ENCODE measurements at regions not wholly inside any gene's neighbourhood (a gene's known extent, or its start where the extent isn't known, plus 50 kb on each side); places are given as distances from the start of the nearest gene placed in this dataset.

GRCh38 chr3:103889675-103890074, 1454.9 kb downstream of the ZPLD1 start:
- Histone ChIP-seq H3K27me3 (no peaks in the 10 kb centered on the region), H3K4me3 (no peak overlapping the region), H3K36me3 (no peaks in the 10 kb centered on the region), H3K9me3 (no peaks in the 10 kb centered on the region)
- no peak for DNase-seq

- Histone ChIP-seq H3K4me3 (no peak overlapping the region), H3K9me3 (no peaks in the 10 kb centered on the region), H3K27me3 (no peaks in the 10 kb centered on the region), H3K36me3 (no peaks in the 10 kb centered on the region)
- DNase-seq, result no peak
These were observed 1459.5 kb downstream of the ZPLD1 start for GRCh38 chr3:103894162-103894822.

- H3K9me3 ChIP-seq, result 0 out of 2 replicates have a peak, but pooled peaks cover 2% of the 10 kb centered on the region
- H3K4me3 ChIP-seq, result no peak overlapping the region
- no peaks in the 10 kb centered on the region for H3K36me3 ChIP-seq
- DNase-seq, result no peak
- H3K27me3 ChIP-seq, result no peaks in the 10 kb centered on the region
These were observed 1464.5 kb downstream of the ZPLD1 start for GRCh38 chr3:103899328-103899727.

- H3K9me3 ChIP-seq, result 0 out of 2 replicates have a peak, but pooled peaks cover 2% of the 10 kb centered on the region
- DNase-seq, result no peak
- H3K36me3 ChIP-seq, result no peaks in the 10 kb centered on the region
- no peaks in the 10 kb centered on the region for H3K27me3 ChIP-seq
- H3K4me3 ChIP-seq, result no peak overlapping the region
These were observed 1461.7 kb upstream of the ALCAM start for GRCh38 chr3:103904991-103905390.

- no peak overlapping the region for H3K4me3 ChIP-seq
- no peaks in the 10 kb centered on the region for H3K27me3 ChIP-seq
- no peak for DNase-seq
- no peaks in the 10 kb centered on the region for H3K36me3 ChIP-seq
- 0 out of 2 replicates have a peak, but pooled peaks cover 2% of the 10 kb centered on the region for H3K9me3 ChIP-seq
These were observed 1460.4 kb upstream of the ALCAM start for GRCh38 chr3:103906304-103906703.

DNA sequence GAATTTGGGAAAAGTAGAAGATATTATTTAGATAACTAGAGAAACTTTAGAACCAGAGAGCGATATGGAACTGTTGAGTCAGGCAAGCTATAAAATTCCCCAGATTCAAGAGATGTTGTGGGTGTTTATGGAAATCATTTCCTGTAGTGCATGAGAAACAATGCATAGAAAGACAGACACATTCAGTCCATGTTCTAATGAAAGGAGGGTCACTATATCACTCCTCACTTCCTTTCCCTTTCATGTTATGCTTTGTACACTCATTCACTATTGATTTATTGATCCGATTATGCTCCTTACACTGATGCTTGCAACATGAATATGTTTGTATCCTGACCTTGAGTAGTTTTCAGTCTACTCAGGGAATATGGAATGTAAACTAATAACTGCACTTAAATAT, 1459.9 kb upstream of the ALCAM start:
- Histone ChIP-seq H3K9me3 (0 out of 2 replicates have a peak, but pooled peaks cover 2% of the 10 kb centered on the region), H3K27me3 (no peaks in the 10 kb centered on the region), H3K4me3 (no peak overlapping the region), H3K36me3 (no peaks in the 10 kb centered on the region)
- no peak for DNase-seq

- DNase-seq, result no peak
- H3K27me3 ChIP-seq, result no peaks in the 10 kb centered on the region
- no peak overlapping the region for H3K4me3 ChIP-seq
- H3K9me3 ChIP-seq, result 0 out of 2 replicates have a peak, but pooled peaks cover 2% of the 10 kb centered on the region
- no peaks in the 10 kb centered on the region for H3K36me3 ChIP-seq
These were observed 1459.1 kb upstream of the ALCAM start for GRCh38 chr3:103907567-103907966.

GRCh38 chr3:103909395-103909794, 1457.3 kb upstream of the ALCAM start:
- Histone ChIP-seq H3K27me3 (no peaks in the 10 kb centered on the region), H3K9me3 (no peaks in the 10 kb centered on the region), H3K36me3 (no peaks in the 10 kb centered on the region), H3K4me3 (no peak overlapping the region)
- no peak for DNase-seq

DNA sequence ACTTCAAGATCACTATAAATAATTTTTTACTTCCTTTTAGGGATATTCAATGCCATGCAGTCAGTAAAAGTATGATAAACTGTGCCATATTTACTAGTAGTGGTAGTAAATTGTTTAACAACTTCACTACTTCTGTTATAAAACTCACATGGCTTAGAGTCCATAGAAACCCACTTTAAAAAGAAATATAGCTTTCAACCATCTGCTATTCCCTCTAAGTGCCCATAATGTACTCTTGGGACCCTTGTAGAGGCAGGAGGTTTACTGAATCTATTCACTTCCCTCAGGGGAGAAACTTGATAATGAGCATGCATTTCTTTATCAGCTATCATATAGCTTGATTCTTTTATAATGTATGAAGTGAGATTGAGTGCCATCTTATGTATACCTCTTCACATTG, 1448.4 kb upstream of the ALCAM start:
- DNase-seq, result no peak
- Histone ChIP-seq H3K27me3 (no peaks in the 10 kb centered on the region), H3K9me3 (no peaks in the 10 kb centered on the region), H3K36me3 (no peaks in the 10 kb centered on the region), H3K4me3 (no peak overlapping the region)

GRCh38 chr3:103919327-103919726, 1447.4 kb upstream of the ALCAM start:
- Histone ChIP-seq H3K36me3 (no peaks in the 10 kb centered on the region), H3K27me3 (no peaks in the 10 kb centered on the region), H3K9me3 (no peaks in the 10 kb centered on the region), H3K4me3 (no peak overlapping the region)
- DNase-seq, result no peak

DNA sequence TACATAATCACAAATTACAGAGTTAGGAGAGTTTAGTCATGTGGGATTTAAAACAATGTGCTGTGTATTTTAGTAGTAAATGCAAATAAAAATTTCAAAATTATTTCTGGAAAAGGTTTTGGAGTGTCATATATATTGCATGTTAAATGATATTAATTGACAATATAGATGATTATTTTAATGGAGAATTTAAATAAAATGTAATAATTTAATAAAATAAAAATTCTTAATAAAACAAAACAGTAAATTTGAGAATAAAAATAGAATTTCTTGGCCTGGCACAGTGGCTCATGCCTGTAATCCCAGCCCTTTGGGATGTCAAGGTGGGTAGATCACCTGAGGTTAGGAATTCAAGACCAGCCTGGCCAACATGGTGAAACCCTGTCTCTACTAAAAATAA, 1442.8 kb upstream of the ALCAM start:
- no peaks in the 10 kb centered on the region for H3K27me3 ChIP-seq
- DNase-seq, result no peak
- H3K9me3 ChIP-seq, result no peaks in the 10 kb centered on the region
- H3K4me3 ChIP-seq, result no peak overlapping the region
- no peaks in the 10 kb centered on the region for H3K36me3 ChIP-seq

DNA sequence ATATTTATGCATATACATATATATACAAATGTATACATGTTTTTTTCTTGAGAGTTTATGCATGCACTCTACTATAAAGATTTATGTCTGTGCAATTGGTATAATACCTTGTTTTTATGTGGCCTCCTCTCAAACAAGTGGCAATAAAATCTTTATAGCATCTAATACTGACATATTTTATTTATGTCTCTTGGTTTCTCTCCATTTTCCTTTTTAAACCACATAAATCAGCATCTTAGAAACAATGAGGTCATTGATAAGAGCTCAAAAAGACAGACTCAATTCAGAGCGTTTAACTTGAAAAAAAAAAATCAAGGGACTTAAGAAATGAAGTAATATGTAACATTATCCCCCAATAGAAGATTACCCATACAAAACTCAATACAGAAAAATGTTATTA, 1442.2 kb upstream of the ALCAM start:
- Histone ChIP-seq H3K4me3 (no peak overlapping the region), H3K36me3 (no peaks in the 10 kb centered on the region), H3K27me3 (no peaks in the 10 kb centered on the region), H3K9me3 (no peaks in the 10 kb centered on the region)
- DNase-seq, result no peak

DNA sequence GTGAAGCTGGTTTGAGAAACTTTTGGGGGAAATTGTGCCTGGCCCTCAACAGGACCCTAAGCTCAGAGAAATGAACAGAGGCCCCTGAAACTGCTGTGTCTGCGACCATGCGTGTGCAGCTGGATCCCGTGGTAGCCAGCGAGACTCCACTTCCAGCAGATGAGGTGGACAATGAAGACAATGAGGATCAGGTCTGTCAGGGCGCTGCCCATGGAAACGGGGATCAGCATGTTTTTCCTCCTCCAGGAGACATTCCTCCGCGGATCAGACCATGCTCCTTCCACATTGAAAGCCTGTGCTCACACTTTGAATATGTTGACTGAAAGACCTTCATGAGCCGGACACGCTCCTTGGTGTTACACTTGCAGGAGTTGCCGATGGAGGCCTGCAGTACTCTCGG, 1439.8 kb upstream of the ALCAM start:
- H3K27me3 ChIP-seq, result no peaks in the 10 kb centered on the region
- no peak overlapping the region for H3K4me3 ChIP-seq
- DNase-seq, result no peak
- no peaks in the 10 kb centered on the region for H3K36me3 ChIP-seq
- H3K9me3 ChIP-seq, result no peaks in the 10 kb centered on the region

DNA sequence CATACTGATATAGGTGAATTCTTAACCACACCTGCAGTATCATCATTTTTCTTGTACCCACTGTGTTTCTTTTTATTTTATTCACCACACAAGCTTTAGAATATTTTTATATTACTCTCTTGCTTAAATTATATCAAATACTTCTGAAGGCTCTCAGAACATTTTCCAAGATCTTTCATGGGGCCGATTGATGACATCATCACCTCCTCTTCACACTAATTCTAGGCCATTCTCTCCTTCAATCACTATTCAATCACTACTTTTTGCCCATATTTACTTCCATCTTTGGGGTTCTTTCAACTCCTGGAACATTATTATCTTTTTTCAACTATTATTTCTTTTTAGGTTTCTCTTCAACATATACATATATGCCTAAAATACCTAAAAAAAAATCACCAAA, 1438.8 kb upstream of the ALCAM start:
- Histone ChIP-seq H3K4me3 (no peak overlapping the region), H3K36me3 (no peaks in the 10 kb centered on the region), H3K9me3 (no peaks in the 10 kb centered on the region), H3K27me3 (no peaks in the 10 kb centered on the region)
- DNase-seq, result no peak

DNA sequence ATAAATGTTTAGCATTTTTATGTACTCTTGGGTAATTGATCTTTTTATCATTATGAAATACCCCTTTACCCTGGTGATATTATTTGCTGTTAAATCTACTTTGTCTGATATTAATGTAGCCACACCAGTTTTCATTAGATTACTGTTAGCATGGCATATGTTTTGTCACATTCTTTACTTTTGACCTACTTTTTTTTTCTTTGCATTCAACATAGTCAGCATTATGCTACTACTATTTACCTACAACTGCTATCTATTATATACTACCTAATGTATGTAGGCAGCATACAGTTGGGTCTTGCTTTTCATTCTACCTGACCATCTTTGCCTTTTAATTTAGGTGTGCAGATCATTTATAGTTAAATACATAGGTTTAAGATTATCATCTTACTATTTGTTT, 1429.6 kb upstream of the ALCAM start:
- no peaks in the 10 kb centered on the region for H3K27me3 ChIP-seq
- H3K36me3 ChIP-seq, result no peaks in the 10 kb centered on the region
- H3K4me3 ChIP-seq, result no peak overlapping the region
- no peak for DNase-seq
- H3K9me3 ChIP-seq, result no peaks in the 10 kb centered on the region

DNA sequence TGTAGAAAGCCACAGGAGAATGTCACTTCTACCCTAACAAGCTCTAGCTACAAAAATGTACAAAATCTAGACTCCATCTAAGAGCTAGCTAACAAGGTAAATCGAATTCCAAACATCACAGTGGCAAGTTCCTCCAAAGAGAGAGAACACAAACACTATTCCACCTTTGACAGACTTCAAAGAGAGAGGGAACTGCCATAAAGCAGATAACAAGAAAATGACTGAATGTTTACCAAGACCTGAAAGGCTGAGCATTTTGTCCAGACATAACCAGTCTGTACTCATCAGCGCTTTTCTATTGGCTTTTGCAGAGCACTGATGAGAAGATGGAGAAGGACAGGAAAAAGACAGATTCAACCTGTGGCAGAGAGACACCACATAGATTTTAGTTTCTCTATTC, 1419.6 kb upstream of the ALCAM start:
- no peaks in the 10 kb centered on the region for H3K27me3 ChIP-seq
- H3K9me3 ChIP-seq, result no peaks in the 10 kb centered on the region
- H3K4me3 ChIP-seq, result no peak overlapping the region
- H3K36me3 ChIP-seq, result no peaks in the 10 kb centered on the region
- DNase-seq, result no peak

GRCh38 chr3:103949693-103950092, 1417.0 kb upstream of the ALCAM start:
- H3K4me3 ChIP-seq, result no peak overlapping the region
- no peaks in the 10 kb centered on the region for H3K27me3 ChIP-seq
- DNase-seq, result no peak
- no peaks in the 10 kb centered on the region for H3K9me3 ChIP-seq
- H3K36me3 ChIP-seq, result no peaks in the 10 kb centered on the region

DNA sequence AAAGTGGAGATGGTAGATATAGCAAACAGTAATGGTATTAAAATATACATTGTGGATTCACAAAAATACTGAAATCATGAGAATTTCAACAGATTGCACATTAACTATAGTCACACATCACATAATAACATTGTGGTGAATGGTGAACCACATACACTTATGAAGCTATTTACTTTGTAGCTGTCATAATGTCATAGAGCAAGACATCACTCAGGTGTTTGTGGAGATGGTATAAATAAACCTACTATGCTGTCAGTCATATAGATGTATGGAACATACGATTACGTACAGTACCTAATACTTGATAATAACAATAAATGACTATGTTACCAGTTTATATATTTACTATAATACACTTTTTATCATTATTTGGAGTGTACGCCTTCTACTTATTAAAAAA, 1416.0 kb upstream of the ALCAM start:
- no peaks in the 10 kb centered on the region for H3K36me3 ChIP-seq
- DNase-seq, result no peak
- no peak overlapping the region for H3K4me3 ChIP-seq
- no peaks in the 10 kb centered on the region for H3K27me3 ChIP-seq
- no peaks in the 10 kb centered on the region for H3K9me3 ChIP-seq

GRCh38 chr3:103953796-103954195, 1412.9 kb upstream of the ALCAM start:
- H3K27me3 ChIP-seq, result no peaks in the 10 kb centered on the region
- DNase-seq, result no peak
- H3K9me3 ChIP-seq, result no peaks in the 10 kb centered on the region
- H3K36me3 ChIP-seq, result no peaks in the 10 kb centered on the region
- H3K4me3 ChIP-seq, result no peak overlapping the region
